ENCODE measurements at regions not wholly inside any gene's neighbourhood (a gene's known extent, or its start where the extent isn't known, plus 50 kb on each side); places are given as distances from the start of the nearest gene placed in this dataset.

GRCh38 chr6:23890543-23891227, 235.3 kb upstream of the NRSN1 start:
- no peak overlapping the region for H3K27ac ChIP-seq
- WGBS, result 68% methylated on average over 3 of the region's 3 CpGs
- TF ChIP-seq CTCF (IDR thresholded peaks at IDR 0.05) (no peak), EP300 (IDR thresholded peaks at IDR 0.05) (no peak), POLR2AphosphoS5 (IDR thresholded peaks at IDR 0.05) (no peak)
- no peaks in the 10 kb centered on the region for H3K9me3 ChIP-seq
- H3K36me3 ChIP-seq, result no peaks in the 10 kb centered on the region
- H3K4me1 ChIP-seq, result no peaks in the 10 kb centered on the region
- DNase-seq (ENCODE audit: low spot score in 2 of 2), result no peak
- no peaks in the 10 kb centered on the region for H3K27me3 ChIP-seq
- H3K4me3 ChIP-seq, result no peak overlapping the region

- no peaks in the 10 kb centered on the region for H3K4me1 ChIP-seq
- H3K27ac ChIP-seq, result no peak overlapping the region
- DNase-seq (ENCODE audit: low spot score in 2 of 2), result no peak
- WGBS, result 38% methylated on average over 8 of the region's 8 CpGs
- H3K36me3 ChIP-seq, result no peaks in the 10 kb centered on the region
- TF ChIP-seq POLR2A (IDR thresholded peaks at IDR 0.05) (no peak), POLR2AphosphoS5 (IDR thresholded peaks at IDR 0.05) (no peak)
- H3K27me3 ChIP-seq, result no peaks in the 10 kb centered on the region
- H3K4me3 ChIP-seq, result no peak overlapping the region
- H3K9me3 ChIP-seq, result no peaks in the 10 kb centered on the region
These were observed 220.7 kb upstream of the NRSN1 start for GRCh38 chr6:23905133-23905815.

GRCh38 chr6:23910420-23910819, 215.6 kb upstream of the NRSN1 start:
- Histone ChIP-seq H3K27me3 (no peaks in the 10 kb centered on the region), H3K36me3 (no peaks in the 10 kb centered on the region), H3K27ac (no peak overlapping the region), H3K4me1 (no peaks in the 10 kb centered on the region), H3K9me3 (no peaks in the 10 kb centered on the region), H3K4me3 (no peak overlapping the region)
- TF ChIP-seq EP300 (IDR thresholded peaks at IDR 0.05) (no peak), CTCF (IDR thresholded peaks at IDR 0.05) (no peak), POLR2A (IDR thresholded peaks at IDR 0.05) (no peak)
- 60% methylated on average over 2 of the region's 2 CpGs for WGBS
- no peak for DNase-seq (ENCODE audit: low spot score in 2 of 2)

- H3K4me3 ChIP-seq, result no peak overlapping the region
These were observed 198.1 kb upstream of the NRSN1 start for GRCh38 chr6:23927935-23928334.

GRCh38 chr6:23929201-23929600, 196.8 kb upstream of the NRSN1 start:
- Histone ChIP-seq H3K27ac (no peak overlapping the region), H3K4me3 (no peak overlapping the region), H3K4me1 (no peaks in the 10 kb centered on the region), H3K27me3 (no peaks in the 10 kb centered on the region), H3K9me3 (no peaks in the 10 kb centered on the region), H3K36me3 (no peaks in the 10 kb centered on the region)
- DNase-seq (ENCODE audit: low spot score in 2 of 2), result no peak
- TF ChIP-seq CTCF (IDR thresholded peaks at IDR 0.05) (no peak), EP300 (IDR thresholded peaks at IDR 0.05) (no peak), POLR2AphosphoS5 (IDR thresholded peaks at IDR 0.05) (no peak), POLR2A (IDR thresholded peaks at IDR 0.05) (no peak)
- WGBS, result 72% methylated on average over 3 of the region's 3 CpGs

More at GRCh38 chr6:23927935-23928334, 198.1 kb upstream of the NRSN1 start:
- no peak for DNase-seq (ENCODE audit: low spot score in 2 of 2)
- TF ChIP-seq POLR2A (IDR thresholded peaks at IDR 0.05) (no peak), POLR2AphosphoS5 (IDR thresholded peaks at IDR 0.05) (no peak), EP300 (IDR thresholded peaks at IDR 0.05) (no peak), CTCF (IDR thresholded peaks at IDR 0.05) (no peak)
- no peaks in the 10 kb centered on the region for H3K9me3 ChIP-seq
- H3K27me3 ChIP-seq, result no peaks in the 10 kb centered on the region
- 83% methylated on average over 1 of the region's 1 CpG for WGBS
- H3K36me3 ChIP-seq, result no peaks in the 10 kb centered on the region
- H3K27ac ChIP-seq, result no peak overlapping the region
- H3K4me1 ChIP-seq, result no peaks in the 10 kb centered on the region
